ENCODE measurements at regions not wholly inside any gene's neighbourhood (a gene's known extent, or its start where the extent isn't known, plus 50 kb on each side); places are given as distances from the start of the nearest gene placed in this dataset.

DNA sequence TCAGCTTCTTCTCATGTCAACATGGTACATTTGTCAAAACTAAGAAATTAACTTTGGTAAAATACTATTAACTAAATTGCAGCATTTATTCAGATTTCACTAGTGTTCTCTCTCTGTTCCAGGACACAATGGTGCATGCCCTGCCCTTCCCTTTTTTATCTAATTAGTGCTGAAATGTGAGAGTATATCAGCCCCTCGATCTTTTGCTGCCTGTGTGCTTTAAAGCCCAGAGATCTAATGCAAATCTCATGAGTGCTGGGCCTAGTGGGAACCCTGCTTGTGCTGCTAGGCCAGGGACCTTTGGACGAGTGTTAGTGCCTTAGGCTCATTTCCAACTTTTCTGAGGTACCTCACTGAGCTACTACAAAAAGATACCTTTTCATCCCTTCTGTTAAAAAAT lies 221.1 kb upstream of the EDNRB start:
- TF ChIP-seq POLR2AphosphoS5 (IDR thresholded peaks at IDR 0.05; ENCODE audit: low read depth) (no peak), EZH2 (IDR thresholded peaks at IDR 0.05; ENCODE audit: low read depth, unreplicated experiment) (no peak), CREB1 (CRISPR knock-in tag; IDR thresholded peaks at IDR 0.05; ENCODE audit: low read depth) (no peak), EZH2phosphoT487 (IDR thresholded peaks at IDR 0.05; ENCODE audit: unreplicated experiment) (no peak), ZNF114 (CRISPR knock-in tag; IDR thresholded peaks at IDR 0.05) (no peak)
- TF ChIP-seq, protein P1, sequence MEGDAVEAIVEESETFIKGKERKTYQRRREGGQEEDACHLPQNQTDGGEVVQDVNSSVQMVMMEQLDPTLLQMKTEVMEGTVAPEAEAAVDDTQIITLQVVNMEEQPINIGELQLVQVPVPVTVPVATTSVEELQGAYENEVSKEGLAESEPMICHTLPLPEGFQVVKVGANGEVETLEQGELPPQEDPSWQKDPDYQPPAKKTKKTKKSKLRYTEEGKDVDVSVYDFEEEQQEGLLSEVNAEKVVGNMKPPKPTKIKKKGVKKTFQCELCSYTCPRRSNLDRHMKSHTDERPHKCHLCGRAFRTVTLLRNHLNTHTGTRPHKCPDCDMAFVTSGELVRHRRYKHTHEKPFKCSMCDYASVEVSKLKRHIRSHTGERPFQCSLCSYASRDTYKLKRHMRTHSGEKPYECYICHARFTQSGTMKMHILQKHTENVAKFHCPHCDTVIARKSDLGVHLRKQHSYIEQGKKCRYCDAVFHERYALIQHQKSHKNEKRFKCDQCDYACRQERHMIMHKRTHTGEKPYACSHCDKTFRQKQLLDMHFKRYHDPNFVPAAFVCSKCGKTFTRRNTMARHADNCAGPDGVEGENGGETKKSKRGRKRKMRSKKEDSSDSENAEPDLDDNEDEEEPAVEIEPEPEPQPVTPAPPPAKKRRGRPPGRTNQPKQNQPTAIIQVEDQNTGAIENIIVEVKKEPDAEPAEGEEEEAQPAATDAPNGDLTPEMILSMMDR (conservative IDR thresholded peaks at IDR 0.05; ENCODE audit: low read depth in 2 of 2) = no peak
- TF ChIP-seq, protein P2, sequence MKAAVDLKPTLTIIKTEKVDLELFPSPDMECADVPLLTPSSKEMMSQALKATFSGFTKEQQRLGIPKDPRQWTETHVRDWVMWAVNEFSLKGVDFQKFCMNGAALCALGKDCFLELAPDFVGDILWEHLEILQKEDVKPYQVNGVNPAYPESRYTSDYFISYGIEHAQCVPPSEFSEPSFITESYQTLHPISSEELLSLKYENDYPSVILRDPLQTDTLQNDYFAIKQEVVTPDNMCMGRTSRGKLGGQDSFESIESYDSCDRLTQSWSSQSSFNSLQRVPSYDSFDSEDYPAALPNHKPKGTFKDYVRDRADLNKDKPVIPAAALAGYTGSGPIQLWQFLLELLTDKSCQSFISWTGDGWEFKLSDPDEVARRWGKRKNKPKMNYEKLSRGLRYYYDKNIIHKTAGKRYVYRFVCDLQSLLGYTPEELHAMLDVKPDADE (IDR thresholded peaks at IDR 0.05) = no peak
- TF ChIP-seq, protein P3, sequence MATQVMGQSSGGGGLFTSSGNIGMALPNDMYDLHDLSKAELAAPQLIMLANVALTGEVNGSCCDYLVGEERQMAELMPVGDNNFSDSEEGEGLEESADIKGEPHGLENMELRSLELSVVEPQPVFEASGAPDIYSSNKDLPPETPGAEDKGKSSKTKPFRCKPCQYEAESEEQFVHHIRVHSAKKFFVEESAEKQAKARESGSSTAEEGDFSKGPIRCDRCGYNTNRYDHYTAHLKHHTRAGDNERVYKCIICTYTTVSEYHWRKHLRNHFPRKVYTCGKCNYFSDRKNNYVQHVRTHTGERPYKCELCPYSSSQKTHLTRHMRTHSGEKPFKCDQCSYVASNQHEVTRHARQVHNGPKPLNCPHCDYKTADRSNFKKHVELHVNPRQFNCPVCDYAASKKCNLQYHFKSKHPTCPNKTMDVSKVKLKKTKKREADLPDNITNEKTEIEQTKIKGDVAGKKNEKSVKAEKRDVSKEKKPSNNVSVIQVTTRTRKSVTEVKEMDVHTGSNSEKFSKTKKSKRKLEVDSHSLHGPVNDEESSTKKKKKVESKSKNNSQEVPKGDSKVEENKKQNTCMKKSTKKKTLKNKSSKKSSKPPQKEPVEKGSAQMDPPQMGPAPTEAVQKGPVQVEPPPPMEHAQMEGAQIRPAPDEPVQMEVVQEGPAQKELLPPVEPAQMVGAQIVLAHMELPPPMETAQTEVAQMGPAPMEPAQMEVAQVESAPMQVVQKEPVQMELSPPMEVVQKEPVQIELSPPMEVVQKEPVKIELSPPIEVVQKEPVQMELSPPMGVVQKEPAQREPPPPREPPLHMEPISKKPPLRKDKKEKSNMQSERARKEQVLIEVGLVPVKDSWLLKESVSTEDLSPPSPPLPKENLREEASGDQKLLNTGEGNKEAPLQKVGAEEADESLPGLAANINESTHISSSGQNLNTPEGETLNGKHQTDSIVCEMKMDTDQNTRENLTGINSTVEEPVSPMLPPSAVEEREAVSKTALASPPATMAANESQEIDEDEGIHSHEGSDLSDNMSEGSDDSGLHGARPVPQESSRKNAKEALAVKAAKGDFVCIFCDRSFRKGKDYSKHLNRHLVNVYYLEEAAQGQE (IDR thresholded peaks at IDR 0.05; ENCODE audit: unreplicated experiment) = no peak

Data from GM23338 (cell line).